Left renal cortex interstitium (tissue), 4 donors: ENCODE measurements at regions not wholly inside any gene's neighbourhood (a gene's known extent, or its start where the extent isn't known, plus 50 kb on each side); places are given as distances from the start of the nearest gene placed in this dataset.

ENCODE experiments used
- DNase-seq, 4 donors: peaks; one replicate each; pipeline ENCODE4 v3.0.0-alpha.2; 2013; ENCODE audit warnings: low read depth in 4 of 4, low spot score in 2 of 4, missing footprints in 1 of 4

- DNase-seq, result no peak
Observed at GRCh38 chr2:217269701-217270484, 410.0 kb upstream of the TNP1 start.

GRCh38 chr2:217268978-217269377 lies 409.1 kb upstream of the TNP1 start:
- no peak for DNase-seq

- DNase-seq, result no peak
Observed at GRCh38 chr2:217267758-217268157, 407.9 kb upstream of the TNP1 start.

- no peak for DNase-seq
Observed at GRCh38 chr2:217263756-217264155, 403.9 kb upstream of the TNP1 start.

- no peak for DNase-seq
Observed at GRCh38 chr2:217262911-217263310, 403.0 kb upstream of the TNP1 start.

- no peak for DNase-seq
Observed at GRCh38 chr2:217261452-217261851, 401.6 kb upstream of the TNP1 start.

GRCh38 chr2:217260441-217261115 lies 400.7 kb upstream of the TNP1 start:
- DNase-seq, result no peak

GRCh38 chr2:217258170-217258569 lies 398.3 kb upstream of the TNP1 start:
- no peak for DNase-seq

- DNase-seq, result no peak
Observed at GRCh38 chr2:217256251-217256650, 396.4 kb upstream of the TNP1 start.

- no peak for DNase-seq
Observed at GRCh38 chr2:217254111-217254510, 394.2 kb upstream of the TNP1 start.

- no peak for DNase-seq
Observed at GRCh38 chr2:217252181-217252580, 392.3 kb upstream of the TNP1 start.

GRCh38 chr2:217250013-217250524 lies 390.2 kb upstream of the TNP1 start:
- peak in 3 of 4 donors; percentile 72 to 78 (median 75) for DNase-seq

- DNase-seq, result no peak
Observed at GRCh38 chr2:217249121-217250012, 389.5 kb upstream of the TNP1 start.

GRCh38 chr2:217248312-217248935 lies 388.6 kb upstream of the TNP1 start:
- DNase-seq, result peak in 2 of 4 donors; percentile 63 to 81

GRCh38 chr2:217247476-217247875 lies 387.6 kb upstream of the TNP1 start:
- DNase-seq, result no peak

GRCh38 chr2:217246108-217246507 lies 386.2 kb upstream of the TNP1 start:
- DNase-seq, result no peak

- DNase-seq, result no peak
Observed at GRCh38 chr2:217244815-217245214, 385.0 kb upstream of the TNP1 start.

GRCh38 chr2:217242947-217243346 lies 383.1 kb upstream of the TNP1 start:
- DNase-seq, result no peak

GRCh38 chr2:217231724-217232123 lies 371.9 kb upstream of the TNP1 start:
- DNase-seq, result no peak

GRCh38 chr2:217231212-217231611 lies 371.3 kb upstream of the TNP1 start:
- no peak for DNase-seq
